ENCODE measurements at regions not wholly inside any gene's neighbourhood (a gene's known extent, or its start where the extent isn't known, plus 50 kb on each side); places are given as distances from the start of the nearest gene placed in this dataset.

DNA sequence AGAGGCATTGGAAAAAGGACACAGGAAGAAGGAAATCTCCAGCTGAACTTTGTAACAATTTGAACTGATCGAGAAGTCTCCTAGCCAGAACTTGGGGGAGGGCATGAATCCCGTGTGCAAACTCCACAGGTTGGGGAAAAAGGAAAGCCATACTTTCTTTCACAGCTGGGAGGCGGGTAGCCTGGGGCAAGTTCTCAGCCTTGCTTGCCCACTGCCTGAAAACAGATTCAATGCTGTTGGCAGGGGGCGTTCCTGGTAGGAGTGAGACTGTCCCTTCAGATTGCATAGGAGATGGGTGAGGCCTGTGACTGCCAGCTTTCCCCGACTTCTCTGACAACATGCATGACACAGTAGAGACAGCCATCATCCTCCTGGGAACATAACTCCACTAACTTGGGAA is 289.1 kb upstream of the PHF14 start:
- no peaks in the 10 kb centered on the region for H3K27me3 Mint-ChIP-seq (ENCODE audit: low read depth)
- H3K27ac Mint-ChIP-seq: no peak overlapping the region
- Histone ChIP-seq H3K56ac (ENCODE audit: insufficient read length, low read depth, low read length) (no peak overlapping the region), H4K8ac (replicated peaks; ENCODE audit: insufficient read length, low read depth, low read length) (no peak overlapping the region), H2BK120ac (ENCODE audit: low read depth, low read length, poor library complexity, severe bottlenecking) (no peak overlapping the region), H2BK15ac (ENCODE audit: low read depth, low read length) (no peak overlapping the region), H3K9me3 (ENCODE audit: control insufficient read depth, low read depth, low read length) (no peaks in the 10 kb centered on the region), H4K20me1 (ENCODE audit: control insufficient read depth, insufficient read depth, insufficient read length) (no peaks in the 10 kb centered on the region), H2AK5ac (ENCODE audit: insufficient read length, low read length) (no peak overlapping the region), H3T11ph (ENCODE audit: low read length) (no peak overlapping the region), H3K23ac (ENCODE audit: insufficient read length, low read depth, low read length) (no peak overlapping the region), H3K18ac (ENCODE audit: insufficient read length, low read depth, low read length) (no peak overlapping the region), H3K27ac (ENCODE audit: insufficient read length, low read depth, low read length) (no peak overlapping the region), H3K4me1 (ENCODE audit: insufficient read depth, low read length) (no peaks in the 10 kb centered on the region), H4K5ac (ENCODE audit: insufficient read length, low read depth, low read length) (no peak overlapping the region), H3K23me2 (ENCODE audit: insufficient read length, low read depth, low read length, poor library complexity, severe bottlenecking) (no peaks in the 10 kb centered on the region), H2BK12ac (ENCODE audit: insufficient read length, low read depth, low read length) (no peak overlapping the region), H2BK20ac (ENCODE audit: low read depth, low read length, poor library complexity, severe bottlenecking) (no peak overlapping the region), H2AFZ (ENCODE audit: low read length) (no peak overlapping the region), H2BK5ac (ENCODE audit: insufficient read length, low read length) (no peak overlapping the region), H3K79me1 (ENCODE audit: insufficient read depth, low read depth, low read length, poor library complexity, severe bottlenecking) (no peaks in the 10 kb centered on the region), H3K4ac (ENCODE audit: low read depth, low read length) (no peak overlapping the region), H3K9ac (ENCODE audit: extremely low read depth, insufficient read length, low read length) (no peak overlapping the region), H3K14ac (ENCODE audit: insufficient read depth, low read length) (no peak overlapping the region; the same call in 1 of the 2 replicates), H3K27me3 (ENCODE audit: insufficient read depth, low read length) (no peaks in the 10 kb centered on the region), H3K79me2 (ENCODE audit: insufficient read depth, low read length) (no peaks in the 10 kb centered on the region), H4K91ac (ENCODE audit: insufficient read length, low read depth, low read length) (no peak overlapping the region), H3K4me2 (ENCODE audit: insufficient read depth, insufficient read length, low read length) (no peak overlapping the region)
- TF ChIP-seq, protein P1, sequence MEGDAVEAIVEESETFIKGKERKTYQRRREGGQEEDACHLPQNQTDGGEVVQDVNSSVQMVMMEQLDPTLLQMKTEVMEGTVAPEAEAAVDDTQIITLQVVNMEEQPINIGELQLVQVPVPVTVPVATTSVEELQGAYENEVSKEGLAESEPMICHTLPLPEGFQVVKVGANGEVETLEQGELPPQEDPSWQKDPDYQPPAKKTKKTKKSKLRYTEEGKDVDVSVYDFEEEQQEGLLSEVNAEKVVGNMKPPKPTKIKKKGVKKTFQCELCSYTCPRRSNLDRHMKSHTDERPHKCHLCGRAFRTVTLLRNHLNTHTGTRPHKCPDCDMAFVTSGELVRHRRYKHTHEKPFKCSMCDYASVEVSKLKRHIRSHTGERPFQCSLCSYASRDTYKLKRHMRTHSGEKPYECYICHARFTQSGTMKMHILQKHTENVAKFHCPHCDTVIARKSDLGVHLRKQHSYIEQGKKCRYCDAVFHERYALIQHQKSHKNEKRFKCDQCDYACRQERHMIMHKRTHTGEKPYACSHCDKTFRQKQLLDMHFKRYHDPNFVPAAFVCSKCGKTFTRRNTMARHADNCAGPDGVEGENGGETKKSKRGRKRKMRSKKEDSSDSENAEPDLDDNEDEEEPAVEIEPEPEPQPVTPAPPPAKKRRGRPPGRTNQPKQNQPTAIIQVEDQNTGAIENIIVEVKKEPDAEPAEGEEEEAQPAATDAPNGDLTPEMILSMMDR (conservative IDR thresholded peaks at IDR 0.05): no peak
- no CpG with 5 or more reads among the region's 5 CpGs for WGBS (ENCODE audit: extremely low coverage, insufficient read length, low lambda C conversion rate)
- H3K4me1 Mint-ChIP-seq: peaks cover 8 to 14% of the 10 kb centered on the region in 2 experiments
- H3K4me3 Mint-ChIP-seq: no peak overlapping the region
- peaks cover 3 to 4% of the 10 kb centered on the region in 2 experiments; a peak in 3 of 5 replicates for H3K9me3 Mint-ChIP-seq
- peaks cover 0 to 18% (median 2%) of the 10 kb centered on the region in 3 experiments; a peak in 5 of 7 replicates for H3K36me3 Mint-ChIP-seq (ENCODE audit: insufficient read depth in 1 of 3, low read depth in 3 of 3)
- DNase-seq: no peak

Measured in H9 (cell line).